Neural cell (in vitro differentiated cells): ENCODE measurements at regions not wholly inside any gene's neighbourhood (a gene's known extent, or its start where the extent isn't known, plus 50 kb on each side); places are given as distances from the start of the nearest gene placed in this dataset.

Experiments used
- EZH2 ChIP-seq: fragments of 200-600, 300-800 bp; shearing (Covaris generic), sonication (generic); IDR thresholded peaks from 2 replicates; pipeline ENCODE4 v1.6.1; 2014; ENCODE audit warnings: antibody characterized with exemption, low read length, borderline replicate concordance, mild to moderate bottlenecking; ENCODE audit not compliant: insufficient read depth, poor library complexity, severe bottlenecking
- POLR2AphosphoS5 ChIP-seq: IDR thresholded peaks from 2 replicates; pipeline ENCODE4 v1.6.1; 2012
- RAD21 ChIP-seq: fragments of 450-650 bp; conservative IDR thresholded peaks from 2 replicates; pipeline ENCODE4 v1.6.1; 2014; ENCODE audit warnings: antibody characterized with exemption, mild to moderate bottlenecking, moderate library complexity
- SMC3 ChIP-seq: fragments of 450-650 bp; conservative IDR thresholded peaks from 2 replicates; pipeline ENCODE4 v1.6.1; 2014; ENCODE audit warnings: antibody characterized with exemption, mild to moderate bottlenecking, moderate library complexity; ENCODE audit not compliant: poor library complexity
- TAF1 ChIP-seq: IDR thresholded peaks from 2 replicates; pipeline ENCODE4 v1.6.1; 2012; ENCODE audit warnings: low read depth
- TF ChIP-seq, protein P1 (sequence below): fragments of 450-650 bp; IDR thresholded peaks from 2 replicates; pipeline ENCODE4 v1.5.1; 2014; ENCODE audit warnings: antibody characterized with exemption, mild to moderate bottlenecking, moderate library complexity; ENCODE audit not compliant: poor library complexity, severe bottlenecking
- TF ChIP-seq, protein P2 (sequence below): IDR thresholded peaks from 2 replicates; pipeline ENCODE4 v1.6.1; 2012; ENCODE audit warnings: borderline replicate concordance

DNA sequence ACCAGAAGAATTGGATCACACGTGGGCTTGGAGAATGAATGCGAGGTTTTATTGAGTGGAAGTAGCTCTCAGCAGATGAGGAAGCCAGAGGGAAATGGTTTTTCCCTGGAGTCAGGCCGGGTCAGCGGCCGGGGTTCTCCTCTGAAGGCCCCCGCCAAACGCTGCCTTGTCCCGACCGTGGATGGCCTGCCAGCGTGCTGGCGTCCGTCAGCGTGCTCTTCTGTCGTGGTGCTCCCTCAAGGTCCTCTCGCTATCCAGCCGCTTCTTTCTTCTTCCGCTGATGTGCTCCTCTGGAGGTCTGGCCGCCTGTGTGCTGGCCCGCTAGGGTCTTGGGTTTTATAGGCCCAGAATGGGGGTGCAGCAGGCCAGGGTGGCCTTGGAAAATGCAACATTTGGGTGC is 632.2 kb downstream of the TRAM1L1 start:
- TF ChIP-seq, protein P1, sequence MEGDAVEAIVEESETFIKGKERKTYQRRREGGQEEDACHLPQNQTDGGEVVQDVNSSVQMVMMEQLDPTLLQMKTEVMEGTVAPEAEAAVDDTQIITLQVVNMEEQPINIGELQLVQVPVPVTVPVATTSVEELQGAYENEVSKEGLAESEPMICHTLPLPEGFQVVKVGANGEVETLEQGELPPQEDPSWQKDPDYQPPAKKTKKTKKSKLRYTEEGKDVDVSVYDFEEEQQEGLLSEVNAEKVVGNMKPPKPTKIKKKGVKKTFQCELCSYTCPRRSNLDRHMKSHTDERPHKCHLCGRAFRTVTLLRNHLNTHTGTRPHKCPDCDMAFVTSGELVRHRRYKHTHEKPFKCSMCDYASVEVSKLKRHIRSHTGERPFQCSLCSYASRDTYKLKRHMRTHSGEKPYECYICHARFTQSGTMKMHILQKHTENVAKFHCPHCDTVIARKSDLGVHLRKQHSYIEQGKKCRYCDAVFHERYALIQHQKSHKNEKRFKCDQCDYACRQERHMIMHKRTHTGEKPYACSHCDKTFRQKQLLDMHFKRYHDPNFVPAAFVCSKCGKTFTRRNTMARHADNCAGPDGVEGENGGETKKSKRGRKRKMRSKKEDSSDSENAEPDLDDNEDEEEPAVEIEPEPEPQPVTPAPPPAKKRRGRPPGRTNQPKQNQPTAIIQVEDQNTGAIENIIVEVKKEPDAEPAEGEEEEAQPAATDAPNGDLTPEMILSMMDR = no peak
- TF ChIP-seq POLR2AphosphoS5 (no peak), RAD21 (no peak), TAF1 (no peak), EZH2 (no peak), SMC3 (no peak)
- TF ChIP-seq, protein P2, sequence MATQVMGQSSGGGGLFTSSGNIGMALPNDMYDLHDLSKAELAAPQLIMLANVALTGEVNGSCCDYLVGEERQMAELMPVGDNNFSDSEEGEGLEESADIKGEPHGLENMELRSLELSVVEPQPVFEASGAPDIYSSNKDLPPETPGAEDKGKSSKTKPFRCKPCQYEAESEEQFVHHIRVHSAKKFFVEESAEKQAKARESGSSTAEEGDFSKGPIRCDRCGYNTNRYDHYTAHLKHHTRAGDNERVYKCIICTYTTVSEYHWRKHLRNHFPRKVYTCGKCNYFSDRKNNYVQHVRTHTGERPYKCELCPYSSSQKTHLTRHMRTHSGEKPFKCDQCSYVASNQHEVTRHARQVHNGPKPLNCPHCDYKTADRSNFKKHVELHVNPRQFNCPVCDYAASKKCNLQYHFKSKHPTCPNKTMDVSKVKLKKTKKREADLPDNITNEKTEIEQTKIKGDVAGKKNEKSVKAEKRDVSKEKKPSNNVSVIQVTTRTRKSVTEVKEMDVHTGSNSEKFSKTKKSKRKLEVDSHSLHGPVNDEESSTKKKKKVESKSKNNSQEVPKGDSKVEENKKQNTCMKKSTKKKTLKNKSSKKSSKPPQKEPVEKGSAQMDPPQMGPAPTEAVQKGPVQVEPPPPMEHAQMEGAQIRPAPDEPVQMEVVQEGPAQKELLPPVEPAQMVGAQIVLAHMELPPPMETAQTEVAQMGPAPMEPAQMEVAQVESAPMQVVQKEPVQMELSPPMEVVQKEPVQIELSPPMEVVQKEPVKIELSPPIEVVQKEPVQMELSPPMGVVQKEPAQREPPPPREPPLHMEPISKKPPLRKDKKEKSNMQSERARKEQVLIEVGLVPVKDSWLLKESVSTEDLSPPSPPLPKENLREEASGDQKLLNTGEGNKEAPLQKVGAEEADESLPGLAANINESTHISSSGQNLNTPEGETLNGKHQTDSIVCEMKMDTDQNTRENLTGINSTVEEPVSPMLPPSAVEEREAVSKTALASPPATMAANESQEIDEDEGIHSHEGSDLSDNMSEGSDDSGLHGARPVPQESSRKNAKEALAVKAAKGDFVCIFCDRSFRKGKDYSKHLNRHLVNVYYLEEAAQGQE = no peak
